ENCODE measurements at regions not wholly inside any gene's neighbourhood (a gene's known extent, or its start where the extent isn't known, plus 50 kb on each side); places are given as distances from the start of the nearest gene placed in this dataset.

DNA sequence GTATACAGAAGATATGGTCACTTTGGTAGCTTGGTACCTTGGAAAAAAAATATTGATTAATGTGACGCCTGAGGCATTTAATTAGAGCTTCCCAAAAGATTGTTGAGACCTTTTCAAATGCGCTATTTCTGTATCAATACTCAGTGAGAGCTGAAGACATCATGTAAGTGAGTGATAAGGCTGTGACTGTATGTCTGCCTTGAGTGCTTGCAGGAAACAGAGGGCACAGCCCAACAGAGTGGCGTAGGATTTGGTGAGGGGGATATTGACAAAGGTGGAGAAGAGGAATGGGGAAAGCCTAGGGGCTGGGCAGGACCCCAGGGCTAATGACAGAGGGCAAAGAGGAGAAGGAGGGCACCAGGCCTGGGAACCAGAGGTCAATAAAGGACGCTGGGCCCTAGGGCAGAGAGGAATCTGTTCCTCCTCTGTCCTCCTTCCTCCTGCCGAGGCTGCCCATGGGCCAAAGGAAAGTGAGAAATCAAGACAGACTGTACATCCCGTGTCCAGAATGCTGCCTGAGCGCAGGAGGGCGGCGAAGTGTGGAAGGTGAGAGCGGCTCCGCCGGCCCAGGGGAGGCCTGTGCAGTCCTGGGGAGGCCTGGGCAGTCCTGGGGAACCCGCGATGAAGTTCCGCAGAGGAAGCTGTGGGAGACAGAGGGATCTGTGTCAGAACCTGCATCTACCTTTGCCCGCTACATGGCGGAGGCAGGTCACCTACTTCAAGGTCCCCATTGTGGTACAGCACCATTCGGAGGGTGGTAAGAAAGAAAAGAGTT lies 228.6 kb upstream of the PIEZO2 start:
- no peak for TF ChIP-seq POLR2A (IDR thresholded peaks at IDR 0.05)
- TF ChIP-seq, protein P1, sequence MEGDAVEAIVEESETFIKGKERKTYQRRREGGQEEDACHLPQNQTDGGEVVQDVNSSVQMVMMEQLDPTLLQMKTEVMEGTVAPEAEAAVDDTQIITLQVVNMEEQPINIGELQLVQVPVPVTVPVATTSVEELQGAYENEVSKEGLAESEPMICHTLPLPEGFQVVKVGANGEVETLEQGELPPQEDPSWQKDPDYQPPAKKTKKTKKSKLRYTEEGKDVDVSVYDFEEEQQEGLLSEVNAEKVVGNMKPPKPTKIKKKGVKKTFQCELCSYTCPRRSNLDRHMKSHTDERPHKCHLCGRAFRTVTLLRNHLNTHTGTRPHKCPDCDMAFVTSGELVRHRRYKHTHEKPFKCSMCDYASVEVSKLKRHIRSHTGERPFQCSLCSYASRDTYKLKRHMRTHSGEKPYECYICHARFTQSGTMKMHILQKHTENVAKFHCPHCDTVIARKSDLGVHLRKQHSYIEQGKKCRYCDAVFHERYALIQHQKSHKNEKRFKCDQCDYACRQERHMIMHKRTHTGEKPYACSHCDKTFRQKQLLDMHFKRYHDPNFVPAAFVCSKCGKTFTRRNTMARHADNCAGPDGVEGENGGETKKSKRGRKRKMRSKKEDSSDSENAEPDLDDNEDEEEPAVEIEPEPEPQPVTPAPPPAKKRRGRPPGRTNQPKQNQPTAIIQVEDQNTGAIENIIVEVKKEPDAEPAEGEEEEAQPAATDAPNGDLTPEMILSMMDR (IDR thresholded peaks at IDR 0.05) = no peak
- DNase-seq = no peak
- no peaks in the 10 kb centered on the region for H3K36me3 ChIP-seq (replicated peaks in 1 of 2)
- H3K27ac ChIP-seq = no peak overlapping the region
- 85 to 91% (median 87%) methylated on average over 17 to 18 of the region's 18 CpGs for WGBS, 4 donors
- H3K9me3 ChIP-seq (replicated peaks in 1 of 3) = no peaks in the 10 kb centered on the region
- H3K4me3 ChIP-seq = no peak overlapping the region
- no peaks in the 10 kb centered on the region for H3K27me3 ChIP-seq
- intact Hi-C loops (cut with DNase I) = no loop called here
- H3K4me1 ChIP-seq (replicated peaks in 1 of 2) = no peaks in the 10 kb centered on the region

DNA sequence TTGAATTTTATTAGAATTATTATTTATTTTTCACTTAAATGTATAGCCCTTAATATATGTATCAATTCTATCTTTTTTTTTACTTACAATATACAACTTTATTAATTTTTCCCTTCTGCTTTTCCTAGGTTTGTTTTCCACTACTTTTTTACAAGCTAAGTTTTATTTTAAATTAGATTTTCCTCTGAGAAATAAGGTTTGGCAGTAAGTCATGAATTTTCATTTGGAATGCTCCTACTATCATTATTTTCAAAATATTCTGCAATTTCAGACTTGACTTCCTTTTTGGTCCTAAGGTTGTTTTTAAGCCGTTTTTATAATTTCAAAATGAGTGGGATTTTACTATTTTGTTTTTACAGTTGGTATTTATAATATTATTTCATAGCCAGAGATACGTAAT lies 222.8 kb upstream of the PIEZO2 start:
- no peaks in the 10 kb centered on the region for H3K9me3 ChIP-seq (replicated peaks in 1 of 3)
- DNase-seq = no peak

DNA sequence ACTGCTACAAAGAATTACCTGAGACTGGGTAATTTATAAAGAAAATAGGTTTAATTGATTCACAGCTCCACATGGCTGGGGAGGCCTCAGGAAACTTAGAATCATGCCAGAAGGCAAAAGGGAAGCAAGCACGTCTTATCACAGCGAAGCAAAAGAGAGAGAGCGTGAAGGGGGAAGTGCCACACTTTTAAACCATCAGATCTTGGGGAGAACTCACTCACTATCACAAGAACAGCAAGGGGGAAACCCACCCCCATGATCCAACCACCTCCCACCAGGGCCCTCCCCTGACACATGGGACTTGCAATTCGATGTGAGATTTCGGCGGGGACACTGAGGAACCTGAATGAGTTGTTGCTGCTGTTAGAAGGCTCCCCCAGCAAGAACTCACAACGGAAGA lies 220.2 kb upstream of the PIEZO2 start:
- 66 to 81% (median 69%) methylated on average over 7 of the region's 7 CpGs for WGBS, 4 donors

More for the DNA sequence above, 222.8 kb upstream of the PIEZO2 start:
- H3K4me1 ChIP-seq (replicated peaks in 1 of 2) = no peaks in the 10 kb centered on the region
- TF ChIP-seq, protein P1 (IDR thresholded peaks at IDR 0.05) = no peak
- no peak for TF ChIP-seq POLR2A (IDR thresholded peaks at IDR 0.05)
- no peaks in the 10 kb centered on the region for H3K36me3 ChIP-seq (replicated peaks in 1 of 2)
- no peak overlapping the region for H3K27ac ChIP-seq
- no peak overlapping the region for H3K4me3 ChIP-seq
- intact Hi-C loops (cut with DNase I) = no loop called here
- WGBS, 4 donors = 61 to 69% (median 62%) methylated on average over 2 of the region's 2 CpGs
- no peaks in the 10 kb centered on the region for H3K27me3 ChIP-seq

GRCh38 chr18:11368020-11368419 lies 218.7 kb upstream of the PIEZO2 start:
- DNase-seq = no peak
- intact Hi-C loops (cut with DNase I) = no loop called here
- TF ChIP-seq, protein P1 (IDR thresholded peaks at IDR 0.05) = no peak
- TF ChIP-seq POLR2A (IDR thresholded peaks at IDR 0.05) = no peak
- H3K36me3 ChIP-seq (replicated peaks in 1 of 2) = no peaks in the 10 kb centered on the region
- no peak overlapping the region for H3K27ac ChIP-seq
- H3K4me3 ChIP-seq = no peak overlapping the region
- no peaks in the 10 kb centered on the region for H3K27me3 ChIP-seq
- 71 to 83% (median 74%) methylated on average over 4 of the region's 4 CpGs for WGBS, 4 donors
- H3K9me3 ChIP-seq (replicated peaks in 1 of 3) = no peaks in the 10 kb centered on the region
- no peaks in the 10 kb centered on the region for H3K4me1 ChIP-seq (replicated peaks in 1 of 2)

More for the DNA sequence above, 220.2 kb upstream of the PIEZO2 start:
- no peaks in the 10 kb centered on the region for H3K36me3 ChIP-seq (replicated peaks in 1 of 2)
- DNase-seq = no peak
- no peaks in the 10 kb centered on the region for H3K27me3 ChIP-seq
- no peak overlapping the region for H3K4me3 ChIP-seq
- no peaks in the 10 kb centered on the region for H3K4me1 ChIP-seq (replicated peaks in 1 of 2)
- TF ChIP-seq, protein P1 (IDR thresholded peaks at IDR 0.05) = no peak
- TF ChIP-seq POLR2A (IDR thresholded peaks at IDR 0.05) = no peak
- no peaks in the 10 kb centered on the region for H3K9me3 ChIP-seq (replicated peaks in 1 of 3)
- H3K27ac ChIP-seq = no peak overlapping the region
- intact Hi-C loops (cut with DNase I) = no loop called here
